ENCODE measurements at regions not wholly inside any gene's neighbourhood (a gene's known extent, or its start where the extent isn't known, plus 50 kb on each side); places are given as distances from the start of the nearest gene placed in this dataset.
A peak's percentile ranks its signal among the peaks of the same experiment; 100 is the strongest.

DNA sequence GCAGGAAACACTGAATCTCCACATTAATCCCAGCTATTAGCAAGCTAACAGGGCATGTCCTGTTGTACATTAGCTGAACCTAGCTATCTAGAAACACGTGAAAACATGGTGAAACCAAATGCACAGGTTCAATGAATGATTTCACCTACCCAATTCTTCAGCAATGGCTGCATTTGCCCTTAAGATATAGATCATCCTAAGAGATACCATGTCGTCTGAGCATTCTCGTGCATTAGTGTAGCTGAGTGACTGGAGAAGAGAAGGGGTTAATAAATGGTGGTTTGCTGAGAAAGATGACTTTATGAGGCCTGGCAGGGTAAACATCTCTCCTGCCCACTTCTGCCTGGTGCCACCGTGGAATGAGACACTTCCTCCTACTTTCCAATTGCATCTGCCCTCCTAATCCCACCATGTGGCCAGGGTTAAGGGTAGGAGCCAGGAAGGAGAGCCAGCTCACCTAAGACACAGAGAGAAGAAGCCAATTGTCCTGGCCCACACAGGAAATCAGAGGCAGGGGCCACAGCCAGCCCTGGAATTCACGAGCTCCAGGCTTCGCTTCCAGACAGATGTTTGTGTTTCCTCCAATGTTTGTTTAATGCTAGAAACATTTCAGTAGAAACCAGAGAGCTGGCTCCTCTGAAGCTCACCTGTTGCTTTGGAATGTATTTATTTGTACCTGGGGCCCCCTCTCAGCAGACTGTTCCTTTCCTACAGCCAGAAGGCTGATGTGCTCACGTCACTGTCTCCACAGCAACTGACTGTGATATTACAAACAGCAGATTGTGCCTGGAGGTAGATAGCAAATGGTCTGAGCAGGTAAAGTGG is 126.0 kb upstream of the PARP11 start:
- TF ChIP-seq, protein P1, sequence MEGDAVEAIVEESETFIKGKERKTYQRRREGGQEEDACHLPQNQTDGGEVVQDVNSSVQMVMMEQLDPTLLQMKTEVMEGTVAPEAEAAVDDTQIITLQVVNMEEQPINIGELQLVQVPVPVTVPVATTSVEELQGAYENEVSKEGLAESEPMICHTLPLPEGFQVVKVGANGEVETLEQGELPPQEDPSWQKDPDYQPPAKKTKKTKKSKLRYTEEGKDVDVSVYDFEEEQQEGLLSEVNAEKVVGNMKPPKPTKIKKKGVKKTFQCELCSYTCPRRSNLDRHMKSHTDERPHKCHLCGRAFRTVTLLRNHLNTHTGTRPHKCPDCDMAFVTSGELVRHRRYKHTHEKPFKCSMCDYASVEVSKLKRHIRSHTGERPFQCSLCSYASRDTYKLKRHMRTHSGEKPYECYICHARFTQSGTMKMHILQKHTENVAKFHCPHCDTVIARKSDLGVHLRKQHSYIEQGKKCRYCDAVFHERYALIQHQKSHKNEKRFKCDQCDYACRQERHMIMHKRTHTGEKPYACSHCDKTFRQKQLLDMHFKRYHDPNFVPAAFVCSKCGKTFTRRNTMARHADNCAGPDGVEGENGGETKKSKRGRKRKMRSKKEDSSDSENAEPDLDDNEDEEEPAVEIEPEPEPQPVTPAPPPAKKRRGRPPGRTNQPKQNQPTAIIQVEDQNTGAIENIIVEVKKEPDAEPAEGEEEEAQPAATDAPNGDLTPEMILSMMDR (IDR thresholded peaks at IDR 0.05): no peak
- peak; percentile 75 for TF ChIP-seq POLR2AphosphoS5 (IDR thresholded peaks at IDR 0.05)
- no peak for TF ChIP-seq POLR2A (IDR thresholded peaks at IDR 0.05)
